ENCODE measurements at regions not wholly inside any gene's neighbourhood (a gene's known extent, or its start where the extent isn't known, plus 50 kb on each side); places are given as distances from the start of the nearest gene placed in this dataset.
A peak's percentile ranks its signal among the peaks of the same experiment; 100 is the strongest.
"Not testable (repeated sequence)": the region's sequence is repeated elsewhere in the genome, so short reads cannot be mapped to it uniquely, and the experiment has no call there.

GRCh38 chr7:121745856-121746255 is 127.1 kb upstream of the PTPRZ1 start:
- no CpG with 5 or more reads among the region's 1 CpG for WGBS (ENCODE audit: insufficient coverage)
- no peak overlapping the region for H3K27ac ChIP-seq (ENCODE audit: low read length)

GRCh38 chr7:121744877-121745276 is 128.1 kb upstream of the PTPRZ1 start:
- Histone ChIP-seq H3K36me3 (ENCODE audit: control insufficient read depth, insufficient read depth, low read length) (no peaks in the 10 kb centered on the region), H3K27ac (ENCODE audit: low read length) (no peak overlapping the region), H3K4me1 (ENCODE audit: control insufficient read depth, insufficient read depth, low read length) (no peaks in the 10 kb centered on the region), H3K27me3 (ENCODE audit: control insufficient read depth, insufficient read depth, low read length) (no peaks in the 10 kb centered on the region), H3K9me3 (replicated peaks; ENCODE audit: control insufficient read depth, low read depth, low read length) (no peaks in the 10 kb centered on the region), H3K4me3 (ENCODE audit: low read length) (no peak overlapping the region)
- no peak for DNase-seq
- no CpG with 5 or more reads among the region's 2 CpGs for WGBS (ENCODE audit: insufficient coverage)

More at GRCh38 chr7:121745856-121746255, 127.1 kb upstream of the PTPRZ1 start:
- no peaks in the 10 kb centered on the region for H3K9me3 ChIP-seq (replicated peaks; ENCODE audit: control insufficient read depth, low read depth, low read length)
- H3K36me3 ChIP-seq (ENCODE audit: control insufficient read depth, insufficient read depth, low read length) = no peaks in the 10 kb centered on the region
- H3K27me3 ChIP-seq (ENCODE audit: control insufficient read depth, insufficient read depth, low read length) = no peaks in the 10 kb centered on the region
- H3K4me3 ChIP-seq (ENCODE audit: low read length) = no peak overlapping the region
- H3K4me1 ChIP-seq (ENCODE audit: control insufficient read depth, insufficient read depth, low read length) = no peaks in the 10 kb centered on the region
- DNase-seq = no peak

- H3K4me1 ChIP-seq (ENCODE audit: control insufficient read depth, insufficient read depth, low read length) = no peaks in the 10 kb centered on the region
- H3K4me3 ChIP-seq (ENCODE audit: low read length) = no peak overlapping the region
- H3K27me3 ChIP-seq (ENCODE audit: control insufficient read depth, insufficient read depth, low read length) = no peaks in the 10 kb centered on the region
- no peak for DNase-seq
- WGBS (ENCODE audit: insufficient coverage) = no CpG with 5 or more reads among the region's 3 CpGs
- H3K27ac ChIP-seq (ENCODE audit: low read length) = no peak overlapping the region
- no peaks in the 10 kb centered on the region for H3K36me3 ChIP-seq (ENCODE audit: control insufficient read depth, insufficient read depth, low read length)
- no peaks in the 10 kb centered on the region for H3K9me3 ChIP-seq (replicated peaks; ENCODE audit: control insufficient read depth, low read depth, low read length)
Observed at GRCh38 chr7:121744319-121744718, 128.6 kb upstream of the PTPRZ1 start.

DNA sequence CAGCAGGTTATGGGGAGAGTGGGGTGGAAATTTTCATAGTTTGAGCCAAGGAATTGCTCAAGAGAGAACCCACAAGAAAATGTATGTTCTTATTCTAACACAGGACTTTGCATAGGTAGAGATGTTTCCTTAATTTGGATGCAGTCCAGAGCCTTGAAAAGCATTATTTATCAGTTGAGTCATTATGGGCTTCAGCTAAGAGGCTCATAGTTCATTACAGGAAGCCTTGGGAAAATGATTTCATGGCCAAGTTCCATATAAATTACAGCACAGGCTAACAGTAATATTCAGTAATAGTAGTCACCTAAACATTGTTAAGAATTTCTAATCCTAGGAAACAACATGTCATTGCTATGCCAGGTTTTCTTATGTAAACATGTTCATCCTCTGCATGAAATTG is 131.1 kb upstream of the PTPRZ1 start:
- Histone ChIP-seq H3K36me3 (ENCODE audit: control insufficient read depth, insufficient read depth, low read length) (no peaks in the 10 kb centered on the region), H3K27me3 (ENCODE audit: control insufficient read depth, insufficient read depth, low read length) (no peaks in the 10 kb centered on the region), H3K4me3 (ENCODE audit: low read length) (no peak overlapping the region), H3K4me1 (ENCODE audit: control insufficient read depth, insufficient read depth, low read length) (no peaks in the 10 kb centered on the region), H3K27ac (ENCODE audit: low read length) (no peak overlapping the region), H3K9me3 (replicated peaks; ENCODE audit: control insufficient read depth, low read depth, low read length) (no peaks in the 10 kb centered on the region)
- DNase-seq = no peak

- H3K9me3 ChIP-seq (replicated peaks; ENCODE audit: control insufficient read depth, low read depth, low read length) = no peaks in the 10 kb centered on the region
- no peaks in the 10 kb centered on the region for H3K36me3 ChIP-seq (ENCODE audit: control insufficient read depth, insufficient read depth, low read length)
- H3K4me1 ChIP-seq (ENCODE audit: control insufficient read depth, insufficient read depth, low read length) = no peaks in the 10 kb centered on the region
- no peaks in the 10 kb centered on the region for H3K27me3 ChIP-seq (ENCODE audit: control insufficient read depth, insufficient read depth, low read length)
- no peak for DNase-seq
- WGBS (ENCODE audit: insufficient coverage) = 45% methylated on average over 2 of the region's 3 CpGs
- H3K27ac ChIP-seq (ENCODE audit: low read length) = no peak overlapping the region
- H3K4me3 ChIP-seq (ENCODE audit: low read length) = no peak overlapping the region
Observed at GRCh38 chr7:121739465-121739864, 133.5 kb upstream of the PTPRZ1 start.

GRCh38 chr7:121730869-121731268 is 142.1 kb upstream of the PTPRZ1 start:
- H3K27me3 ChIP-seq (ENCODE audit: control insufficient read depth, insufficient read depth, low read length) = no peaks in the 10 kb centered on the region
- H3K4me1 ChIP-seq (ENCODE audit: control insufficient read depth, insufficient read depth, low read length) = no peaks in the 10 kb centered on the region
- H3K36me3 ChIP-seq (ENCODE audit: control insufficient read depth, insufficient read depth, low read length) = no peaks in the 10 kb centered on the region
- no peak overlapping the region for H3K27ac ChIP-seq (ENCODE audit: low read length)
- no peak for DNase-seq
- H3K4me3 ChIP-seq (ENCODE audit: low read length) = no peak overlapping the region
- H3K9me3 ChIP-seq (replicated peaks; ENCODE audit: control insufficient read depth, low read depth, low read length) = peaks cover 8% of the 10 kb centered on the region

- H3K27ac ChIP-seq (ENCODE audit: low read length) = no peak overlapping the region
- H3K9me3 ChIP-seq (replicated peaks; ENCODE audit: control insufficient read depth, low read depth, low read length) = no peaks in the 10 kb centered on the region
- whole genome bisulfite sequencing (ENCODE audit: insufficient coverage) = 10% methylated on average over 2 of the region's 3 CpGs
- DNase-seq = no peak
- H3K4me1 ChIP-seq (ENCODE audit: control insufficient read depth, insufficient read depth, low read length) = no peaks in the 10 kb centered on the region
- H3K4me3 ChIP-seq (ENCODE audit: low read length) = no peak overlapping the region
- H3K36me3 ChIP-seq (ENCODE audit: control insufficient read depth, insufficient read depth, low read length) = no peaks in the 10 kb centered on the region
- H3K27me3 ChIP-seq (ENCODE audit: control insufficient read depth, insufficient read depth, low read length) = no peaks in the 10 kb centered on the region
Observed at GRCh38 chr7:121714559-121715303, 158.2 kb upstream of the PTPRZ1 start.

GRCh38 chr7:121712961-121713360 is 160.0 kb upstream of the PTPRZ1 start:
- H3K27me3 ChIP-seq (ENCODE audit: control insufficient read depth, insufficient read depth, low read length); H3K9me3 ChIP-seq (replicated peaks; ENCODE audit: control insufficient read depth, low read depth, low read length); H3K36me3 ChIP-seq (ENCODE audit: control insufficient read depth, insufficient read depth, low read length); H3K27ac ChIP-seq (ENCODE audit: low read length); DNase-seq; H3K4me1 ChIP-seq (ENCODE audit: control insufficient read depth, insufficient read depth, low read length); H3K4me3 ChIP-seq (ENCODE audit: low read length): not testable (repeated sequence)
- WGBS (ENCODE audit: insufficient coverage) = 60% methylated on average over 5 of the region's 5 CpGs

GRCh38 chr7:121697731-121698316 is 175.1 kb upstream of the PTPRZ1 start:
- Histone ChIP-seq H3K4me3 (ENCODE audit: low read length) (no peak overlapping the region), H3K9me3 (replicated peaks; ENCODE audit: control insufficient read depth, low read depth, low read length) (no peaks in the 10 kb centered on the region), H3K27me3 (ENCODE audit: control insufficient read depth, insufficient read depth, low read length) (no peaks in the 10 kb centered on the region), H3K4me1 (ENCODE audit: control insufficient read depth, insufficient read depth, low read length) (no peaks in the 10 kb centered on the region), H3K27ac (ENCODE audit: low read length) (no peak overlapping the region), H3K36me3 (ENCODE audit: control insufficient read depth, insufficient read depth, low read length) (no peaks in the 10 kb centered on the region)
- WGBS (ENCODE audit: insufficient coverage) = no CpG with 5 or more reads among the region's 2 CpGs
- DNase-seq = peak; percentile 8

- no peaks in the 10 kb centered on the region for H3K9me3 ChIP-seq (replicated peaks; ENCODE audit: control insufficient read depth, low read depth, low read length)
- no peaks in the 10 kb centered on the region for H3K4me1 ChIP-seq (ENCODE audit: control insufficient read depth, insufficient read depth, low read length)
- no peak for DNase-seq
- H3K27me3 ChIP-seq (ENCODE audit: control insufficient read depth, insufficient read depth, low read length) = no peaks in the 10 kb centered on the region
- no peak overlapping the region for H3K27ac ChIP-seq (ENCODE audit: low read length)
- no peak overlapping the region for H3K4me3 ChIP-seq (ENCODE audit: low read length)
- no peaks in the 10 kb centered on the region for H3K36me3 ChIP-seq (ENCODE audit: control insufficient read depth, insufficient read depth, low read length)
- no CpG with 5 or more reads among the region's 1 CpG for WGBS (ENCODE audit: insufficient coverage)
Observed at GRCh38 chr7:121696954-121697353, 176.0 kb upstream of the PTPRZ1 start.

GRCh38 chr7:121689749-121690148 is 183.2 kb upstream of the PTPRZ1 start:
- no CpG with 5 or more reads among the region's 3 CpGs for WGBS (ENCODE audit: insufficient coverage)
- Histone ChIP-seq H3K36me3 (ENCODE audit: control insufficient read depth, insufficient read depth, low read length) (no peaks in the 10 kb centered on the region), H3K27me3 (ENCODE audit: control insufficient read depth, insufficient read depth, low read length) (no peaks in the 10 kb centered on the region), H3K4me1 (ENCODE audit: control insufficient read depth, insufficient read depth, low read length) (no peaks in the 10 kb centered on the region), H3K9me3 (replicated peaks; ENCODE audit: control insufficient read depth, low read depth, low read length) (no peaks in the 10 kb centered on the region), H3K4me3 (ENCODE audit: low read length) (no peak overlapping the region), H3K27ac (ENCODE audit: low read length) (no peak overlapping the region)
- DNase-seq = peak; percentile 1

Data from muscle of leg (tissue), 3 donors.